ENCODE measurements at regions not wholly inside any gene's neighbourhood (a gene's known extent, or its start where the extent isn't known, plus 50 kb on each side); places are given as distances from the start of the nearest gene placed in this dataset.

- no peak for TF ChIP-seq CTCF (conservative IDR thresholded peaks at IDR 0.05; ENCODE audit: low read depth in 2 of 2)
- TF ChIP-seq EZH2 (IDR thresholded peaks at IDR 0.05; ENCODE audit: low read depth, unreplicated experiment), result no peak
- TF ChIP-seq, protein P1, sequence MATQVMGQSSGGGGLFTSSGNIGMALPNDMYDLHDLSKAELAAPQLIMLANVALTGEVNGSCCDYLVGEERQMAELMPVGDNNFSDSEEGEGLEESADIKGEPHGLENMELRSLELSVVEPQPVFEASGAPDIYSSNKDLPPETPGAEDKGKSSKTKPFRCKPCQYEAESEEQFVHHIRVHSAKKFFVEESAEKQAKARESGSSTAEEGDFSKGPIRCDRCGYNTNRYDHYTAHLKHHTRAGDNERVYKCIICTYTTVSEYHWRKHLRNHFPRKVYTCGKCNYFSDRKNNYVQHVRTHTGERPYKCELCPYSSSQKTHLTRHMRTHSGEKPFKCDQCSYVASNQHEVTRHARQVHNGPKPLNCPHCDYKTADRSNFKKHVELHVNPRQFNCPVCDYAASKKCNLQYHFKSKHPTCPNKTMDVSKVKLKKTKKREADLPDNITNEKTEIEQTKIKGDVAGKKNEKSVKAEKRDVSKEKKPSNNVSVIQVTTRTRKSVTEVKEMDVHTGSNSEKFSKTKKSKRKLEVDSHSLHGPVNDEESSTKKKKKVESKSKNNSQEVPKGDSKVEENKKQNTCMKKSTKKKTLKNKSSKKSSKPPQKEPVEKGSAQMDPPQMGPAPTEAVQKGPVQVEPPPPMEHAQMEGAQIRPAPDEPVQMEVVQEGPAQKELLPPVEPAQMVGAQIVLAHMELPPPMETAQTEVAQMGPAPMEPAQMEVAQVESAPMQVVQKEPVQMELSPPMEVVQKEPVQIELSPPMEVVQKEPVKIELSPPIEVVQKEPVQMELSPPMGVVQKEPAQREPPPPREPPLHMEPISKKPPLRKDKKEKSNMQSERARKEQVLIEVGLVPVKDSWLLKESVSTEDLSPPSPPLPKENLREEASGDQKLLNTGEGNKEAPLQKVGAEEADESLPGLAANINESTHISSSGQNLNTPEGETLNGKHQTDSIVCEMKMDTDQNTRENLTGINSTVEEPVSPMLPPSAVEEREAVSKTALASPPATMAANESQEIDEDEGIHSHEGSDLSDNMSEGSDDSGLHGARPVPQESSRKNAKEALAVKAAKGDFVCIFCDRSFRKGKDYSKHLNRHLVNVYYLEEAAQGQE (IDR thresholded peaks at IDR 0.05; ENCODE audit: unreplicated experiment), result no peak
- TF ChIP-seq POLR2AphosphoS5 (IDR thresholded peaks at IDR 0.05; ENCODE audit: low read depth), result no peak
- TF ChIP-seq NANOG (IDR thresholded peaks at IDR 0.05; ENCODE audit: borderline replicate concordance), result no peak
- no peak for TF ChIP-seq EZH2phosphoT487 (IDR thresholded peaks at IDR 0.05; ENCODE audit: unreplicated experiment)
- TF ChIP-seq CREB1 (CRISPR knock-in tag; IDR thresholded peaks at IDR 0.05; ENCODE audit: low read depth), result no peak
- TF ChIP-seq ETS1 (IDR thresholded peaks at IDR 0.05), result no peak
- no peak for TF ChIP-seq ZNF331 (CRISPR knock-in tag; IDR thresholded peaks at IDR 0.05; ENCODE audit: low read depth)
Observed at GRCh38 chr14:65938738-65939137, 526.2 kb downstream of the FUT8 start.
